ENCODE measurements at regions not wholly inside any gene's neighbourhood (a gene's known extent, or its start where the extent isn't known, plus 50 kb on each side); places are given as distances from the start of the nearest gene placed in this dataset.
"Not testable (repeated sequence)": the region's sequence is repeated elsewhere in the genome, so short reads cannot be mapped to it uniquely, and the experiment has no call there.

GRCh38 chr3:5560199-5560598 is 372.7 kb downstream of the EDEM1 start:
- no peak for DNase-seq

GRCh38 chr3:5563537-5564277 is 376.2 kb downstream of the EDEM1 start:
- no peak for DNase-seq

GRCh38 chr3:5564278-5564666 is 376.8 kb downstream of the EDEM1 start:
- no peak for DNase-seq

GRCh38 chr3:5565026-5565425 is 377.5 kb downstream of the EDEM1 start:
- DNase-seq: no peak

GRCh38 chr3:5567113-5567512 is 379.6 kb downstream of the EDEM1 start:
- DNase-seq: no peak

- DNase-seq: no peak
Measured at GRCh38 chr3:5568451-5568850, 380.9 kb downstream of the EDEM1 start.

- DNase-seq: no peak
Measured at GRCh38 chr3:5569152-5569551, 381.6 kb downstream of the EDEM1 start.

- DNase-seq: no peak
Measured at GRCh38 chr3:5572168-5572567, 384.7 kb downstream of the EDEM1 start.

GRCh38 chr3:5576277-5577011 is 388.9 kb downstream of the EDEM1 start:
- no peak for DNase-seq

GRCh38 chr3:5579139-5579602 is 391.7 kb downstream of the EDEM1 start:
- DNase-seq: no peak

- no peak for DNase-seq
Measured at GRCh38 chr3:5579946-5580345, 392.4 kb downstream of the EDEM1 start.

- no peak for DNase-seq
Measured at GRCh38 chr3:5580826-5581225, 393.3 kb downstream of the EDEM1 start.

- DNase-seq: no peak
Measured at GRCh38 chr3:5581743-5582142, 394.2 kb downstream of the EDEM1 start.

GRCh38 chr3:5583920-5584319 is 396.4 kb downstream of the EDEM1 start:
- no peak for DNase-seq

GRCh38 chr3:5585085-5585484 is 397.6 kb downstream of the EDEM1 start:
- no peak for DNase-seq

GRCh38 chr3:5606884-5607472 is 419.5 kb downstream of the EDEM1 start:
- no peak for DNase-seq

- DNase-seq: no peak
Measured at GRCh38 chr3:5607581-5607980, 420.1 kb downstream of the EDEM1 start.

GRCh38 chr3:5608971-5609370 is 421.5 kb downstream of the EDEM1 start:
- not testable (repeated sequence) for DNase-seq

- DNase-seq: no peak
Measured at GRCh38 chr3:5613599-5613998, 426.1 kb downstream of the EDEM1 start.

GRCh38 chr3:5616873-5617272 is 429.4 kb downstream of the EDEM1 start:
- no peak for DNase-seq

- DNase-seq: no peak
Measured at GRCh38 chr3:5618170-5618569, 430.7 kb downstream of the EDEM1 start.

- no peak for DNase-seq
Measured at GRCh38 chr3:5630406-5630805, 442.9 kb downstream of the EDEM1 start.

GRCh38 chr3:5633960-5634359 is 446.5 kb downstream of the EDEM1 start:
- DNase-seq: no peak

GRCh38 chr3:5634411-5634810 is 446.9 kb downstream of the EDEM1 start:
- no peak for DNase-seq
